ENCODE measurements at regions not wholly inside any gene's neighbourhood (a gene's known extent, or its start where the extent isn't known, plus 50 kb on each side); places are given as distances from the start of the nearest gene placed in this dataset.

DNA sequence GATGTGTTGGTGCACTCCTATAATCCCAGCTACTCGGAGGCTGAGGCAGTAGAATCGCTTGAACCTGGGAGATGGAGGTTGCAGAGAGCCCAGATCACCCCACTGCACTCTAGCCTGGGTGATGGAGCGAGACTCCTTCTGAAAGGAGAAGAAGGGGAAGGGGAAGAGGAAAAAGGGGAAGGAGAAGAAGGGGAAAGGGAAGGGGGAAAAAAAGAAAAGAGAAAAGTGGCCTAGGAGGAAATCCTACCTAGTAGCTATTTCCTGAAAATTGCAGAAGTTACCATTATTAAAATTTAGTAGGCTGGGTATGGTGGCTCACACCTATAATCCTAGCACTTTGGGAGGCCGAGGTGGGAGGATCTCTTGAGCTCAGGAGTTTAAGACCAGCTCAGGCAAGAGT is 67.4 kb downstream of the ARRDC3 start:
- Mint-ChIP-seq H3K4me3 (no peak overlapping the region), H3K27me3 (no peaks in the 10 kb centered on the region), H3K4me1 (peaks cover 48% of the 10 kb centered on the region), H3K9me3 (ENCODE audit: insufficient read depth) (no peaks in the 10 kb centered on the region), H3K27ac (peak overlapping the region; percentile 37)
- Histone ChIP-seq H3K4me1 (ENCODE audit: control insufficient read depth in 2 of 2, insufficient read depth in 2 of 2, low read length in 2 of 2) (peaks cover 35 to 36% of the 10 kb centered on the region in 2 donors), H3K9ac (ENCODE audit: low read length) (no peak overlapping the region), H3K36me3 (replicated peaks in 1 of 2; ENCODE audit: control extremely low read depth in 1 of 2, control insufficient read depth in 1 of 2, extremely low read depth in 1 of 2, insufficient read depth in 2 of 2, low read length in 1 of 2) (no peaks in the 10 kb centered on the region), H3K27me3 (replicated peaks in 1 of 4; ENCODE audit: control extremely low read depth in 1 of 4, control insufficient read depth in 3 of 4, insufficient read depth in 4 of 4, low read length in 3 of 4) (no peaks in the 10 kb centered on the region), H3K9me3 (ENCODE audit: control extremely low read depth in 1 of 3, control insufficient read depth in 2 of 3, insufficient read depth in 1 of 3, low read length in 2 of 3) (peaks cover 0 to 9% (median 0%) of the 10 kb centered on the region in 3 donors), H4K20me1 (ENCODE audit: control insufficient read depth, insufficient read depth, low read length, poor library complexity, severe bottlenecking) (no peaks in the 10 kb centered on the region), H3K4me2 (replicated peaks; ENCODE audit: low read depth, low read length, poor library complexity, severe bottlenecking) (no peak overlapping the region), H3K79me2 (ENCODE audit: control insufficient read depth, insufficient read depth, low read length) (no peaks in the 10 kb centered on the region), H3K4me3 (ENCODE audit: control extremely low read depth in 1 of 5, extremely low read depth in 1 of 5, insufficient read depth in 1 of 5, low read depth in 2 of 5, low read length in 4 of 5) (no peak overlapping the region), H3K27ac (ENCODE audit: low read length in 2 of 2) (no peak overlapping the region), H2AFZ (ENCODE audit: insufficient read depth, low read depth, low read length, poor library complexity, severe bottlenecking) (no peak overlapping the region)
- intact Hi-C loops (cut with micrococcal nuclease): no loop called here
- DNase-seq: no peak
- WGBS (ENCODE audit: insufficient coverage): 100% methylated on average over 1 of the region's 4 CpGs
- CTCF ChIA-PET: no interaction called here
- no peak for TF ChIP-seq EZH2 (IDR thresholded peaks at IDR 0.05; ENCODE audit: borderline replicate concordance, insufficient read depth, low read depth, low read length, poor library complexity, severe bottlenecking)
- TF ChIP-seq, protein P1, sequence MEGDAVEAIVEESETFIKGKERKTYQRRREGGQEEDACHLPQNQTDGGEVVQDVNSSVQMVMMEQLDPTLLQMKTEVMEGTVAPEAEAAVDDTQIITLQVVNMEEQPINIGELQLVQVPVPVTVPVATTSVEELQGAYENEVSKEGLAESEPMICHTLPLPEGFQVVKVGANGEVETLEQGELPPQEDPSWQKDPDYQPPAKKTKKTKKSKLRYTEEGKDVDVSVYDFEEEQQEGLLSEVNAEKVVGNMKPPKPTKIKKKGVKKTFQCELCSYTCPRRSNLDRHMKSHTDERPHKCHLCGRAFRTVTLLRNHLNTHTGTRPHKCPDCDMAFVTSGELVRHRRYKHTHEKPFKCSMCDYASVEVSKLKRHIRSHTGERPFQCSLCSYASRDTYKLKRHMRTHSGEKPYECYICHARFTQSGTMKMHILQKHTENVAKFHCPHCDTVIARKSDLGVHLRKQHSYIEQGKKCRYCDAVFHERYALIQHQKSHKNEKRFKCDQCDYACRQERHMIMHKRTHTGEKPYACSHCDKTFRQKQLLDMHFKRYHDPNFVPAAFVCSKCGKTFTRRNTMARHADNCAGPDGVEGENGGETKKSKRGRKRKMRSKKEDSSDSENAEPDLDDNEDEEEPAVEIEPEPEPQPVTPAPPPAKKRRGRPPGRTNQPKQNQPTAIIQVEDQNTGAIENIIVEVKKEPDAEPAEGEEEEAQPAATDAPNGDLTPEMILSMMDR (IDR thresholded peaks at IDR 0.05): no peak
- POLR2A ChIA-PET: no interaction called here
- ATAC-seq (ENCODE audit: low read depth): no peak

DNA sequence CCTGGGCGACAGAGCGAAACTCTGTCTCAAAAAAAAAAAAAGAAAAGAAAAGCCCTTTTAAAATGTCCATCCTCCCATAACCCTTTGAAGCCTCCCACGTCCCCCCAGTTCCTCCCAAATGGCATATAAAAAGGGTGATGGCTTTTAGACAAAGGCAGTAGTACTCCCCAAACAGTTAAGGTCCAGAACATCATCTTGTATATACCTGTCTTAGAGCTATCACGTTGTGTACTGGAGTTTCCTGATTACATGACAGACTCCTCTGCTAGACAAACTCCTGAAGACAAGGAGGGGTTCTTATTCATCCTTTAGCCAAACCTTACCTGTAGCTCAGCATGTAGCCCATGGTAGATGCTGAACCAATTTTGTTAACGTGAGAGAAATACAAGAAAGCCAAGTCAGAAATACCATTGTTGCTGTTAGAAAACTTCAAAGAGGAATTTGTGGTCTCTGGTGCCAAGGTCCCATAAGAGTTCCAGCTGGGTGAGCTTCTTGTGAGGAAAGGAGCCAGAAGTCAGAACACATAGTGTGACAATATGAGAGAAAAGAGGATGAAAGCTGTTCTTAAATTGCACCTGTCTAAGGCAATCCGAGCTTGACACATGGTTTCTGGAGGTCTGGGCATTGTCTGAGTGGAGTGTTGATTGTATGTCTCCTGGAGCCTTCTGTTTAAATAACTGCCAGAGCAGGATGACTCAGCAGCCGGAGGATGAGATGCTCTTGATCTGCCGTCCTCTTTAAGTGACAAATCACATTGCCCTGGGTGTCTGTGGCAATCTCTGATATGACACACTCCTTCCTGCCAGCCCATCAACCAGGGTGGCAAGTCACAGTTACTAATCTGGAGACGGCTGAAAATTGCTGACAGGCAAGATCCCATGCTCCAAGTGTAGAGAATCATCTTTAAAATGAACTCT is 69.1 kb downstream of the ARRDC3 start:
- no peaks in the 10 kb centered on the region for H3K9me3 Mint-ChIP-seq (ENCODE audit: insufficient read depth)
- H3K79me2 ChIP-seq (ENCODE audit: control insufficient read depth, insufficient read depth, low read length): no peaks in the 10 kb centered on the region
- no peak overlapping the region for H3K27ac ChIP-seq (ENCODE audit: low read length in 2 of 2)
- H3K27ac Mint-ChIP-seq: peak overlapping the region; percentile 85
- no peaks in the 10 kb centered on the region for H4K20me1 ChIP-seq (ENCODE audit: control insufficient read depth, insufficient read depth, low read length, poor library complexity, severe bottlenecking)
- H3K9me3 ChIP-seq (ENCODE audit: control extremely low read depth in 1 of 3, control insufficient read depth in 2 of 3, insufficient read depth in 1 of 3, low read length in 2 of 3): peaks cover 0 to 7% (median 0%) of the 10 kb centered on the region in 3 donors
- POLR2A ChIA-PET: interaction anchor here (0.7 to 1.3 kb wide), 2 partner anchors 66 to 69 kb away, joined by 3 to 7 read pairs; partner anchors contain the start of gene ARRDC3
- DNase-seq: peak; percentile 41
- no peaks in the 10 kb centered on the region for H3K36me3 ChIP-seq (replicated peaks in 1 of 2; ENCODE audit: control extremely low read depth in 1 of 2, control insufficient read depth in 1 of 2, extremely low read depth in 1 of 2, insufficient read depth in 2 of 2, low read length in 1 of 2)
- no peak overlapping the region for H3K9ac ChIP-seq (ENCODE audit: low read length)
- peak; percentile 44 for ATAC-seq (ENCODE audit: low read depth)
- peak overlapping the region; percentile 14 for H3K4me3 Mint-ChIP-seq
- WGBS (ENCODE audit: insufficient coverage): 5% methylated on average over 5 of the region's 9 CpGs
- TF ChIP-seq EZH2 (IDR thresholded peaks at IDR 0.05; ENCODE audit: borderline replicate concordance, insufficient read depth, low read depth, low read length, poor library complexity, severe bottlenecking): no peak
- H2AFZ ChIP-seq (ENCODE audit: insufficient read depth, low read depth, low read length, poor library complexity, severe bottlenecking): peak overlapping the region; percentile 26
- H3K27me3 Mint-ChIP-seq: no peaks in the 10 kb centered on the region
- CTCF ChIA-PET: interaction anchor here (1.0 to 1.9 kb wide), 3 partner anchors 22 to 71 kb away, joined by 3 to 7 read pairs (median 3); no protein-coding TSS in a partner anchor
- peak overlapping the region in 1 of 5 experiments; percentile 75 for H3K4me3 ChIP-seq (ENCODE audit: control extremely low read depth in 1 of 5, extremely low read depth in 1 of 5, insufficient read depth in 1 of 5, low read depth in 2 of 5, low read length in 4 of 5)
- H3K4me1 Mint-ChIP-seq: peaks cover 48% of the 10 kb centered on the region
- intact Hi-C loops (cut with micrococcal nuclease): no loop called here
- peak overlapping the region; percentile 13 for H3K4me2 ChIP-seq (replicated peaks; ENCODE audit: low read depth, low read length, poor library complexity, severe bottlenecking)
- peaks cover 36 to 37% of the 10 kb centered on the region in 2 donors for H3K4me1 ChIP-seq (ENCODE audit: control insufficient read depth in 2 of 2, insufficient read depth in 2 of 2, low read length in 2 of 2)
- no peaks in the 10 kb centered on the region for H3K27me3 ChIP-seq (replicated peaks in 1 of 4; ENCODE audit: control extremely low read depth in 1 of 4, control insufficient read depth in 3 of 4, insufficient read depth in 4 of 4, low read length in 3 of 4)
